Breast epithelium (tissue), 3 donors: ENCODE measurements at regions not wholly inside any gene's neighbourhood (a gene's known extent, or its start where the extent isn't known, plus 50 kb on each side); places are given as distances from the start of the nearest gene placed in this dataset.

Experiments
- CTCF ChIP-seq, 3 donors: fragments of 450-650 bp; IDR thresholded peaks; one replicate each; pipeline ENCODE4 v1.5.1; 2016 to 2017; ENCODE audit warnings: antibody characterized with exemption in 3 of 3, mild to moderate bottlenecking in 3 of 3, moderate library complexity in 3 of 3
- POLR2AphosphoS5 ChIP-seq, 3 donors: sonication (generic); formaldehyde crosslinking; IDR thresholded peaks; one replicate each; pipeline ENCODE4 v1.6.1; 2017; ENCODE audit warnings: antibody characterized with exemption in 3 of 3

GRCh38 chr5:119300311-119300670, 55.5 kb upstream of the TNFAIP8 start:
- TF ChIP-seq CTCF (IDR thresholded peaks at IDR 0.05) (no peak), POLR2AphosphoS5 (IDR thresholded peaks at IDR 0.05) (no peak)
